ENCODE measurements at regions not wholly inside any gene's neighbourhood (a gene's known extent, or its start where the extent isn't known, plus 50 kb on each side); places are given as distances from the start of the nearest gene placed in this dataset.

DNA sequence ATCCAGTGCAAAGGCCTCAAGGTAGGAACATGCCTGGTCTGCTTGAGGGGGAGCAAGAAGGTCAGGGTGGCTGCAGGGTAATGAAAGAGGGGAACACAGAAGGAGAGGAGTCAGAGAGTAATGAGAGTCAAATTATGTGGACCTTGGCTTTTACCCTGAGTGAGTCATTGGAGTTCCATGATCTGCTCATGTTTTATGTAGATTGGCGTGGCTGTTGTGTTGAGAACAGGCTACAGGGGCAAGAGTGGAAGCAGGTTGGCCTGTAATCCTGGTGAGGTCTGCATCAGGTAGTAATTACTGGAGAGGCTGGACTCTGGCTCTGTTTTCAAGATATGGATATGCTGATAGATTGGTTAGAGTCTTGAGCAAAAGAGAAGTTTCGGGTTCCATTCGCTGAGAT is 177.7 kb upstream of the NR3C1 start:
- DNase-seq = no peak
- ATAC-seq (ENCODE audit: poor library complexity) = no peak
- intact Hi-C loops (cut with DNase I) = no loop called here

DNA sequence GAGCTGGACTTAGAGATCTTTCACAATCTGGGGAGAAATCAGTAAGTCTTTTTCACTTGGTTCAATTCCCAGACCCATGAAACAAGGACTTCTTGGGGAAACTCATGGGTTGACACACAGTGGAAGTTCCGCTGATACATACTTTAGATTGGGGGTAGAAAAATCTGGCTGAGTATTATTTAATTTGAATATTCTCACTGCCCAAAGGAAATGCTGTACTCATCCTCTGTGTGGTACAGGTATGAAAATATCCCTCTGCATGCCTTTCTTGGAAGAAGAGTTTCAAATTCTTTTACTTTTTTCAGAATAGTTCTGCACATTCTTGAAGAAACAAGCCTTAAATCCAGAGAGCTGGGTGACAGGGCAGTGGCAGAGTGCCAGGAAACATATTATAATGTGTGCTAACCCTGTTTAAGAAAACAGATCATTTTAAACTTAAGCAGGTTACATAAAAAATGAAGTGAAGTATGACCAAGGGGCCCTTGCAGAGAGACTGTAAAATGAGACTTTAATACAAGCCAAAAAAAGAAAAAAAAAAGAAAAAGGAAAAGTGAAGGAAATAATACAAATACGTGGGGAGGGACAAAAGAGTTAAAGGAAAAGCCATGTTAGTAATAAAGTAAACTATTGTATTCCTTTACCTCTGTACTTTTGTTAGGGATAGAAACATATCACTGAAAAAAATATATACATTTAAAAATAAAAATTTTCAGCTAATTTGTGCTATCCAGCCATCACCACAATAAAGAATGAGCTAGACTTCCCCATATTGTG is 173.4 kb upstream of the NR3C1 start:
- DNase-seq (peak; percentile 38), ATAC-seq (ENCODE audit: poor library complexity) (no peak)
- intact Hi-C loops (cut with DNase I) = no loop called here

DNA sequence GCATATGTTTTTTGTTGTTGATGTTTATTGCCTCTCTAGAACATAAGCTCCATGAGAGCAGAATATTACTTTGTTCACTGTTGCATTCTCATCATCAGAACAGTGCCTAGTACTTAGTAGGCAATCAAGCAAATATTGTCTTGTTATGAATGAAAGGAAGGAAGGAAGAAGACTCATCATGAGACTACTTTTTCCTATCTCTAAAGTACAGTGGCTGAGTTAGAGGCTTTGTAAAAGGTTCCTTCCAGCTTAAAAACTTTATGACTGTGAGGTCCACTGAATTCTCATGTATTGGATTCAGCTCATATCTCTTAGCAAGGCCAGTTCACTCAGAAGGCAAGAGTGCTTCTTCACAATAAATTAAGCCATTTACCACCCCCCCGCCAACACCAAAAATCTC is 171.8 kb upstream of the NR3C1 start:
- intact Hi-C loops (cut with DNase I) = no loop called here
- DNase-seq (no peak), ATAC-seq (ENCODE audit: poor library complexity) (no peak)

DNA sequence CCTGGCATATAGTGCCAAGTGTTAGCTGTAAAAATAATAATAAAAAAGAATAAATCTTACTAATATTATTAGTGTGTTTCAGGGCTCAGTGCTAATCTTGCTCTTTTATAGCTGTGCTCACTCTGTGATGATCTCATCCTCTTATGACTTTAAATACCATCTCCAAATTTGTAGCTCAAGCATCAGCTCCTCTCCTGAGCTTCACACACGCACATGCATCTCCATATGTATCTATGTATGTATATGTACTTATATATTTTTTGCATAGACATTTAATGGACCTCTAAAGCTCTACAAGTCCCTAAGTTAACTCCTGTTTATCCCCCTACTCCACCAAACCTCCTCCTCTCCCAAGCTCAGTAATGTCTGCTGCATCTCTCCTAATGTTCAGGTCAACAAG is 170.8 kb upstream of the NR3C1 start:
- DNase-seq (no peak), ATAC-seq (ENCODE audit: poor library complexity) (no peak)
- intact Hi-C loops (cut with DNase I) = no loop called here

DNA sequence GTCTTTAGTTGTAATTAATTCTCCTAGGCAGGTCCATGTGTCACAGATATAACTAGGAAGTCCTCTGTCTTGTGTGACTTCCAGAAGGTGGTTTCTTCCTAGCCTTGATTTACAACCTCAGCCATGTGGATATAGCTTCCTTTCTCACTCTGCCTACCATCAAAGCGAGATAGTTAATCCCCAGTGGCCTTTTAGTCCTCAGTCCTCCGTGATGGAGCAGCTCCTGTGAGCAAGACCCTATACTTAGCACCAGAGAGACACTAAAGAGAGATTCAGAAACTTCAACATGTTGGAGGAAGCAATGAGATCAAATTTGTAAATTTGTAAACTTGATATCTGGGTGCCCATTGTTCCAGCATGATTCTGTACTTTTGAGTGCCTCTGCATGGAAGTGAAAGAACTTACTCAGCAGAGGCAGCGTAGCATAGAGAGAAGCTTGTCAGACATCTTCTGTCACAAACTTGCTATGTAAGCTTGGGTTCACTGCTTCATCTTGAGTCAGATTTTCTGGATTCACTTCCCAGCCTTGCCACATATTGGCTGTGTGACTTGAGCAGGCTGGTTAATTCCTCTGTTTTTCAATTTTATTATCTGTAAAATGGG is 170.2 kb upstream of the NR3C1 start:
- intact Hi-C loops (cut with DNase I) = no loop called here
- ATAC-seq (ENCODE audit: poor library complexity) (peak; percentile 37), DNase-seq (no peak)

DNA sequence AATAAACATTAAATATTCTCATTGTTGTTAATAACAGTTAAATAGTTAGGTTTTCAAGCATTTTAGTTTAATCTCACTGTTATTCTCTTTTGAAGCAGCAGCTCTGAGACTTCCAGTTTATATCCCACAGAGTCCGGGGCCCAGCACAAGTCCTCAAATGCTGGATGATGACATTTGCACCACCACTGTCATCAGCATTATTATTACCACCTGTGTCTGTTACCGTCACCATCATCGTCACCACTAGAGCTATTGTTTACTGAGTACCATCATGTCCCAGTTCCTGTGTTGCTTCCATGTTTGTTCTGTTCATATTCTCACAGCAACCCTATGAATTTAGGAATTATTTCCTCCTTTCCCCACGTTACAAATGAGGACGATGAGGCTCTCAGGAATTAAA is 169.2 kb upstream of the NR3C1 start:
- no peak for ATAC-seq (ENCODE audit: poor library complexity)
- intact Hi-C loops (cut with DNase I) = no loop called here

DNA sequence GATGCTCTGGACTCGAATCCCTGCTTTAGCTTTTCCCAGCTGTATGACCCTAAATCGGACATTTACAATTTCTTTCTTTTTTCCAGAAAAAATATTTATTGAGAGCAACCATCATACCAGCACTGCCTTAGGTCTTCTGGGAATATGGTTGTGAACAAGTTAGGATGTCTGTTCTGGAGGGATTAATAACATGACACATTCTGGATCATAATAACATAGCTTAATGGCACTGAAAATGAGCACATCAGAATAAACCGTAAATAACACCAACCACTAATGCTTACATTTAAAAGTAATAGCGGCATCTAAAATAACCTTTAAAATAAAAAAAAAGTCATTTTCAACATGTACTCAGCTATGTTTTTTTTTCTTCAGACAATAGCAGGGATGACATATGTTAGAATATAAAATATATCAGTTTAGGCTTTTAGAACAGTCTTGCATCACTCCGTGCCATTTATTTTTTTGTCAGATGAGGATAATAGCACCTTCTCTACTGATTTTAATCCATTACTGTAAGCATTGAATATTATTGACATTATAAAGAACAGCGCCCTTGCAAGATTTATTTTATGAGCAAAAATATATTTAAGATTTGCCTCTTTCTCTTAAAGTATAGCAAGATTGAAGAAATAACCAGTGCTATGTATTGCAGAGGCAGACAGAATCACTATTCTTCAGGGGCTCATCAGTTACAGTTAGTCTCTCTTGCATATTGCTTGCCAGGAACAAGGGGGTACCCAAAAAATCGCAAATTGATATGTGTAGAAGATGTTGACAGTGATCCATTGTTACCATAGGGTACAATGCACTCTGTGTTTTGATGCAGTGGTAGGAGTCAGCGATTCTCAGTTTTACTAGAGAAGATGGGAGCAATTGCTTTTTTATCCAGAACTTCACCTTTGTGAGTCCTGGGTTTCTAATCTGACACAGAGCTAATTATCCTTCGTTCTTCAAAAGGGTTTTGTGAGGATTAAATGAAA is 168.4 kb upstream of the NR3C1 start:
- no peak for DNase-seq
- ATAC-seq (ENCODE audit: poor library complexity) = no peak
- intact Hi-C loops (cut with DNase I) = no loop called here

More for the DNA sequence above, 169.2 kb upstream of the NR3C1 start:
- DNase-seq = no peak

DNA sequence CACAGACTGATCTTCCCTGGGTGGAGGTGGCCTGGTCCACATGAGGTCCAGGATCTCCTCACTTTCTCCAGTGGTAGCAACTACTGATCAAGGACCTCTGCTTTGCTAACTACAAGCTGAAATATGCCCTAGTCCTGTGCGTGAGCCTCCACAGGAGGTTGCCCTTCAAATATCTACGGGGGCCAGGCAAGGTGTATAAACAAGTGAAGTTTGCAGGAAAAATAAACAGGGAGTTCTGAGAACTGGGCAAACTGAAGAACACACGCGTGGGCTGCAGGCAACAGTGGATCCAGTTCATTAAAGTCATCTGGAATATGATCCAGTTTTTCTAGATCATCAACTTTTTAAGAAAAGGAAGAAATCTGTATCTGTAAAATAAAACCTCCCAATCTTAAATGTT is 167.5 kb upstream of the NR3C1 start:
- no peak for DNase-seq
- no peak for ATAC-seq (ENCODE audit: poor library complexity)
- intact Hi-C loops (cut with DNase I) = no loop called here

DNA sequence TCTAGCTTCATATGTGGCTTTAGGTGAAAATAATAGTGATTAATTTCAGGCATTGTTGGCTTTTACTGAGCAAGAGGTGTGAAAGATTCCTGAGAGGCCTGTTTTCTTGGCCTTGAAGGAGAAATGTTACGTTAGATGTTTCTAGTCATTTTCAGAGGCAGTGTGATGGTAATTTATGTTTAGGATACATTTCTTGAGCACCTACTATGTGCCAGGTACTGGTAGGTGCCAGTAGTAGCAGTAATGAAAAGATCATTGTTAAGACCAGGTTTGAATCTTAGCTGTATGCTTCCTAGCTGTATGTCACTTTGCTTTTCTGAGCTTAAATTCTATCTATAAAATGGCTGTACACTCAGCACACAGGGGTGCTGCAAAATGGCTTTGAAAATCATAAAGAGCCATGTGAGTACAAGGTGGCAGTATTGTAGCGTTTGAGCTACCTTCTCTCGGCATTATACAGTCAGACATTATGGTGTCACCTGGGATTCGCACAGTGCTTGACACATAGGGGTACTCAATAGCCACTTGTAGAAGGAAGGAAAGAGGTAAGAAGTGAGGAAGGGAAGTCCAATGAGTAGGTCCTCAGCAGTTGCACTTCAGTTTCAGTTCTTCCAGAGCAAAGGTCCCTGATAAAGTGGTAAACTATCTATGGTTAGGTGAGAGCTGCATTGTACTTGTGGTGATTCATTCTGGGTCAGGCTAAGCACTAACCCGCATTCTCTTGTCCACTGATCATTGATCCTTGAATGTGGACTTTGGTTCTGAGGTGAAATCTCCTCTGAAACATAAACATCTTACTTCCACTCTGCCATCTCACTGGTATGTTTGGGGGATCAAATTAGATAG is 166.5 kb upstream of the NR3C1 start:
- ATAC-seq (ENCODE audit: poor library complexity) (no peak), DNase-seq (no peak)
- intact Hi-C loops (cut with DNase I) = no loop called here

DNA sequence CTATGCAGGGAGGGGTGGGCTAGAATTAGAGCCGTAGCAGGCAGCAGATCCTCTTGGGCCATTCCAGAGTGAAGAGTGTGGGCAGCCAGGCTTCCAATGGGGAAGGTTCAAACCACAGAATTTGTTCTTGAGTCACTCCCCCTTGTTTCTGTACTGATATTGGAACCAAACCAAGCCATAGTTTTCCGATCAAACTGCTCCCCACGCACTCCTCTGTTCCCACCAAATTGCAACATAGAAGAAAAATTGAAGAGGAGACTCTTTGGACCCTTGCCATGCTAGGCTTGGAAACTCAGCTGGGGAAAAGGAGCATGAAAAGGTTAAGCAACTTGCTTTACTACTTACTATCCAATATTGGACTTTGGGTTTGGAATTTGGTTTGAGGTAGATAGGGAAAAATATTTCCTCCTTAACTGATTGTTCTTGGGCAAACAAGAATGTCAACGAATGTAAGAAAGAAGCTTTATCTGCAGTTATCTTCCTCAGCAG is 165.8 kb upstream of the NR3C1 start:
- no peak for ATAC-seq (ENCODE audit: poor library complexity)
- intact Hi-C loops (cut with DNase I) = no loop called here

DNA sequence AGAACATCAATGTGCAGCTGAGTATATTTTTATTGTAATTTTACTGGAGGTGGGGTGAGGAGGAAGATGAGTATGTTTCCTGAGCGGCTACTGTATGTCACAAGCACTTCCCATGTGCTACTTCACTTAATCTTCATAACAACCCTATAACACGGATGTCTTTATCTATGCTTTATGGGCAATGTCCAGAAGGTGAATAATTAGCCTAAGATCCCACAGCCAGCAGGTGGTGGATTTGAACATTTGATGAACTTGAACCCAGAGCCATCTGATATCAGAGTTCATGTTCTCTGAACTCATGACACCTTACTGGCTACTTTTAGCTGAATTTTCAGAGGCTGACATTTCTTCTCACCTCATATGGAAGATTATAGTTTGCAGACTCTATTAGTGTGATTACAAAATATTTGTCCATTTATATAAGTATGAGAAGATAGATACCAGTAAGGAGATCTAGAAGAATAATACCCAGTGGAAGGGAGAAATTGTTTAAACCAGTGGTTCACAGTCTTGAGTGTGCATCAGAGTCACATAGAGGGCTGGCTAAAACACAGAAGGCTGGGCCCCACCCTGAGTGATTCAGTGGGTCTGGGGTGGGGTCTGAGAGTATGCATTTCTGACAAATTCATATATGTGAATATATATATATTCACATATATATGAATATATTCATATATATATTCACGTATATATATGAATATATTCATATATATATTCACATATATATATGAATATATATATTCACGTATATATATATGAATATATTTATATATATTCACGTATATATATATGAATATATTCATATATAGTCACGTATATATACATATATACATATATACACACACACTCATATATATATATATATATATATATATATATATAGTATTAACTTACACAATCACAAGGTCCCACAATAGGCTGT is 164.4 kb upstream of the NR3C1 start:
- DNase-seq = no peak
- no peak for ATAC-seq (ENCODE audit: poor library complexity)
- intact Hi-C loops (cut with DNase I) = no loop called here

More for the DNA sequence above, 165.8 kb upstream of the NR3C1 start:
- DNase-seq = no peak

DNA sequence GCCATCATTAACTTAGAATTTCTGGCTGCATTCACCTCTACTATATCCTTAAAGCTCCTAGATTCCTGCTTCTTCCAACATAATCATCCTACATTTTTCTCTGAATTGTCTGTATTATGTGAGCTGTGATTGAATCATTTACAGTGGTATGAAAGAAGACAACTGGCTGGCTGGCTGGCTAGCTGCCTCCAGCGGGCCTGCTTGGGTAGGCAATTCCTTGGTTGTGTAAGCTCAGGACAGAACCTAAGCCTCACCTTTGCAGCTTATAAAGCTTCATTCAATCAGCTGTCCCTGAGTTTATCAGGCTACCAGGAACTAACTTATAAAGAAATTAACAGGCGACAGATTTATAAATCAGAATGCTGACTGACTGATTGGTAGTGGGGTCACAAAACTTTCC is 162.7 kb upstream of the NR3C1 start:
- DNase-seq (no peak), ATAC-seq (ENCODE audit: poor library complexity) (no peak)
- intact Hi-C loops (cut with DNase I) = no loop called here

DNA sequence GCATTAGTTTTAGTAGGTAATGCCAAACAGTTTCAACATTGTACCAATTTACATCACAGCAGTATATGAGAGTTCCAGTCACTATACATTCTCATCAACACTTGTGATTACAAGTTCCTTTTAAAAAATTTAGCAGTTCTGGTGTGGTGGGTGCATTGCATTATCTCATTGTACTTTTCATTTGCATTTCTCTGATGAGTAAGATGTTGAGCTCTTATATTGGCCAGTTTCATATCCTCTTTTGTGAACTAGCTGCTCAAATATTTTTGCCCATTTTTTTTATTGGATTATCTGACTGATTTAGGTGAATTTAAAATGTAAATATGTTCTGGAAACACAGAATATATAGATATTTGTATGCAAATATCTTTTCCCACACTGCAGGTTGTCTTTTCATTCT is 160.9 kb upstream of the NR3C1 start:
- DNase-seq = no peak
- ATAC-seq (ENCODE audit: poor library complexity) = no peak
- intact Hi-C loops (cut with DNase I) = no loop called here

DNA sequence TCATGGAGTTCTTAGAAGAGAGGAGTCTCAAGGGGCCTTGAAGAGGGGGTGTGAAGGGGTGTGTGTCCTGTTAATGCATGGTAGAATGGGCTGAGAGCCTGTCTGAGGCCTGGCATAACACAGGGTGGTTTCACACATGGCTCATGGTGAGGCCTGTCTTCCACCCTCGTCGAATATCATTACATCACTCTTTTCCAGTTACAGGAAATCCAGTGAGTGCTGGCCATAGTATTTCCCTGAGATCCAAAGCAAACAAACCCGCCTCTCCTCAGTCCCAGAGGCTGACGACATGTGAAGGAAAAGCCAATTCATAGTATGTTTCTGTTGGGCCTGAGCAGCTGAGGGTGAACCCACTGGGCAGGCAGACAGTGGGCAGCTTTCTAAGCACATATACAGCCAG is 159.4 kb upstream of the NR3C1 start:
- peak; percentile 86 for ATAC-seq (ENCODE audit: poor library complexity)
- intact Hi-C loops (cut with DNase I) = no loop called here
- DNase-seq = peak; percentile 37

DNA sequence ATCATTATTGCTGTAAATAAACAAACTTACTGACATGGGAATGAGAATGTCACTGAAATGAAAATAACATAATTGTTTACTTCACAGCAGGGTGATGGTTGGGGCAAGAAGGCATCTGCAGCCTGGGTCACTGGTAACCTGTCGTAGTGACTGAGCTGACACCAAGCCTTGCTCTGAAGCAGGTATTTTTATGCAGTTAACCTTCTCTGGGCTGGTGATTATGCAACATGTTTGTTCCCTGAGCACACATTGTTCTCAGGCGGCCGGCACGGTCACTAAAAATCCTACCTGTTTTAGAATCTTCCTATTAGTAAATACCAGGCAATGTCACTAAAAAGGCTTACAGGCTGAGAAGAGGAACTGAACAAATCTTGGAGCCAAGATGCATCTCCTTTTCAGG is 157.7 kb upstream of the NR3C1 start:
- peak; percentile 50 for ATAC-seq (ENCODE audit: poor library complexity)
- DNase-seq = no peak
- intact Hi-C loops (cut with DNase I) = no loop called here

DNA sequence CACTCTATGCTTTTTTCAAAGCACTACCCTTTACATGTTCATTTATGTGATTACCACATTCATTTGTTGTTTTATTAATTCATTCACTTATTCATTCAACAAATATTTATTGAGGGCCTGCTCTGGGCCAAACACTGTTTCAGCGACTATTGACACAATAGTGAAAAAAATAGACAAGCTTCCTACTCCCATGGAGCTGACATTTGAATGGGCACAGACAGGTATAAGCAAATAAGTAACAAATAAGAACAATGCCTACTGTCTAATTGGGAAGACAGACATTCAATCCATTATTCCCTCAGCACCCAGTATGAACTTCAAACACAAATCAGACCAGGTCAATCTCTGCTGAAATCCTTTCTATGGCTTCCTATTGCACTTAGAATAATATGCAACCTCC is 156.9 kb upstream of the NR3C1 start:
- ATAC-seq (ENCODE audit: poor library complexity) (no peak), DNase-seq (no peak)
- intact Hi-C loops (cut with DNase I) = no loop called here

DNA sequence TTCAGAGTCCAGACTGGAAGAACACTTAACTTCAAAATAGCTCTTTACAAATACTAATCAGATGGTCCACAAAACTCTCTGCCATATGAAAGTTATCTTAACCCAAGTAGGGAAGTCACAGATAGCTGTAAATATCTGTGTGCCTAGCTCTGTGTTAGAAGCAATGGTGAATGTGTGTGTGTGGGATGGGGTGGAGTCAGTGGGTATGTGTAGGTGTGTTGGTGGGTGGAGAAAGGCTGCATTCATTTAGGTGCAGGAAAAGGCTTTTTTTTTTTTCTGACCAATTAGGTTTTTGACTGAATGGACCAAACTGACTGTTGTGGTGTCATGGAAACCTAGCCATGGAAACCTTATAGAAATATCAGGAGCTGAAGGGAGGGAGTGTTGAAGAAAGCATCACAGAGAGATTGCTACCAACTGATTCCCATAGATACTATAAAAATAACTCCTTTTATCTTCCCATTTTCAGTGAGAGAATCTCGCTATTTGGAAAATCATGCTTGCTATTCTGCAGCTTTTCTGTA is 156.2 kb upstream of the NR3C1 start:
- intact Hi-C loops (cut with DNase I) = no loop called here
- no peak for DNase-seq

More for the DNA sequence above, 156.2 kb upstream of the NR3C1 start:
- ATAC-seq (ENCODE audit: poor library complexity) = no peak

Measured in Right ventricle myocardium superior (tissue), 1 donor.